SK-N-MC (cell line): ENCODE measurements at regions not wholly inside any gene's neighbourhood (a gene's known extent, or its start where the extent isn't known, plus 50 kb on each side); places are given as distances from the start of the nearest gene placed in this dataset.
"Not testable (repeated sequence)": the region's sequence is repeated elsewhere in the genome, so short reads cannot be mapped to it uniquely, and the experiment has no call there.

Experiments used
- DNase-seq: peaks from one replicate; pipeline ENCODE4 v3.0.0-alpha.2; 2011; ENCODE audit warnings: low read depth, low spot score
- H3K27ac ChIP-seq: fragments of 200-600 bp; sonication (generic); 2 replicates; pipeline ENCODE4 v1.5.1; 2016; ENCODE audit warnings: mixed run types
- H3K36me3 ChIP-seq: fragments of 200-600 bp; sonication (generic); 2 replicates; pipeline ENCODE4 v1.6.1; 2017; ENCODE audit warnings: antibody characterized with exemption, low read length, mixed read lengths; ENCODE audit not compliant: insufficient read depth
- H3K4me3 ChIP-seq: fragments of 200-600 bp; sonication (generic); 2 replicates; pipeline ENCODE4 v1.5.1; 2016
- H3K9ac ChIP-seq: fragments of 200-600 bp; sonication (generic); 2 replicates; pipeline ENCODE4 v1.8.0; 2017; ENCODE audit warnings: mixed run types, mixed read lengths; ENCODE audit not compliant: insufficient read length
- H3K9me3 ChIP-seq: fragments of 200-600 bp; sonication (generic); 2 replicates; pipeline ENCODE4 v1.6.1; 2017; ENCODE audit warnings: low read depth, mild to moderate bottlenecking, antibody characterized with exemption, low read length, moderate library complexity, mixed read lengths
- EZH2 ChIP-seq: fragments of 200-600 bp; sonication (generic); IDR thresholded peaks from one replicate; pipeline ENCODE4 v1.6.1; 2017; ENCODE audit warnings: antibody characterized with exemption
- FOXP2 ChIP-seq: optimal IDR thresholded peaks from 2 replicates; pipeline ENCODE3; 2011; ENCODE audit warnings: mild to moderate bottlenecking, moderate library complexity; ENCODE audit not compliant: insufficient read depth; ENCODE audit errors: extremely low read length, control extremely low read depth
- POLR2AphosphoS5 ChIP-seq: IDR thresholded peaks from 2 replicates; pipeline ENCODE4 v1.6.1; 2012; ENCODE audit warnings: mild to moderate bottlenecking, low read depth, low read length, borderline replicate concordance

GRCh38 chr3:86887876-86888275 lies 103.1 kb downstream of the VGLL3 start:
- no peak for DNase-seq
- Histone ChIP-seq H3K9ac (no peak overlapping the region), H3K4me3 (no peak overlapping the region), H3K27ac (no peak overlapping the region), H3K36me3 (no peaks in the 10 kb centered on the region), H3K9me3 (no peaks in the 10 kb centered on the region)
- no peak for TF ChIP-seq POLR2AphosphoS5
- no peak for TF ChIP-seq FOXP2
- no peak for TF ChIP-seq EZH2

- H3K36me3 ChIP-seq: no peaks in the 10 kb centered on the region
- H3K27ac ChIP-seq: no peak overlapping the region
These were observed 110.9 kb downstream of the VGLL3 start for GRCh38 chr3:86880066-86880465.

GRCh38 chr3:86876504-86877181 lies 114.3 kb downstream of the VGLL3 start:
- H3K9ac ChIP-seq: not testable (repeated sequence)

More at GRCh38 chr3:86880066-86880465, 110.9 kb downstream of the VGLL3 start:
- no peak overlapping the region for H3K9ac ChIP-seq
- no peak overlapping the region for H3K4me3 ChIP-seq
- TF ChIP-seq EZH2: no peak
- TF ChIP-seq POLR2AphosphoS5: no peak
- TF ChIP-seq FOXP2: no peak
- no peak for DNase-seq
- no peaks in the 10 kb centered on the region for H3K9me3 ChIP-seq

GRCh38 chr3:86874790-86875189 lies 116.2 kb downstream of the VGLL3 start:
- H3K9me3 ChIP-seq, H3K9ac ChIP-seq, H3K27ac ChIP-seq, H3K4me3 ChIP-seq, DNase-seq, H3K36me3 ChIP-seq: not testable (repeated sequence)

More at GRCh38 chr3:86876504-86877181, 114.3 kb downstream of the VGLL3 start:
- H3K27ac ChIP-seq, H3K4me3 ChIP-seq, DNase-seq, H3K9me3 ChIP-seq, H3K36me3 ChIP-seq: not testable (repeated sequence)

DNA sequence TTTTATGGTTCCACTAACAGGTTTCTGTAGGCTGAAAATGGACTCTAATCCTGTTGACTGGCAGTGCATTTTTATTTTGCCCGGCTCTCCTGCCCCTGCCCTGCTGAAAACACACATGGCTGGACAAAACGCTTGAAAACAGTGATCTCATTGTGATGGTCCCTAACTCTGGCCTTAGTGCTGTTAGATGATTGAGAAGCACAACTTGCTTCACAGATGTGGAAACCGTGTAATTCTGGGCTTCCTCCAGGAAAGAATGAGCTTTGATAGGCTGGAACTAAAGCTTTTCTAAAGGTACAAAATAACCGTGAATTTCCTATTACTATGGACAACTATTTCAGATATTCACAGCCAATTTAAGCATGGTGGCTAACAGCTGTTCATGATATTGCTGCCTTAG lies 121.4 kb downstream of the VGLL3 start:
- H3K9ac ChIP-seq: no peak overlapping the region
- no peak overlapping the region for H3K4me3 ChIP-seq
- no peaks in the 10 kb centered on the region for H3K36me3 ChIP-seq
- no peaks in the 10 kb centered on the region for H3K9me3 ChIP-seq
- no peak overlapping the region for H3K27ac ChIP-seq
- DNase-seq: no peak
- TF ChIP-seq POLR2AphosphoS5: no peak

DNA sequence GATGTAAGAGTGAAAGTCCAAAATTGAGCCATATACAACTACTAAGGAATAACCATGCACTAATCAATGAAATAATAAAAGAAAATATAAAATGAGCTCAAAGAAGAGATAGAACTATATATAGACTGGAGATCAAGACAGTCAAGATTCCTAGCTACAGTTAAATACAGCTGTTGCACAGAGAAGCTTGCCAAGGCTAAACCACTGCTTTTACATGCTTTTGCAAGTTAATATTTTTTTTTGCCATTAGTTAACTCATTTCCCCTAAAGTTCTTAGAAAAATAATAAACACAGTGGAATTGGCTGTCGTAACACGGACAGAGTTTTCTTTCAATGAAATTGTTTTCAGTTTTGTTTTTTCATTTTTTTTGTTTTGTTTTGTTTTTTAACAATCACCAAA lies 123.0 kb downstream of the VGLL3 start:
- Histone ChIP-seq H3K9ac (no peak overlapping the region), H3K9me3 (no peaks in the 10 kb centered on the region), H3K4me3 (no peak overlapping the region), H3K36me3 (no peaks in the 10 kb centered on the region), H3K27ac (no peak overlapping the region)
- no peak for DNase-seq
- no peak for TF ChIP-seq FOXP2
- no peak for TF ChIP-seq EZH2
- no peak for TF ChIP-seq POLR2AphosphoS5

- DNase-seq: no peak
- no peak overlapping the region for H3K27ac ChIP-seq
- H3K4me3 ChIP-seq: no peak overlapping the region
- H3K36me3 ChIP-seq: no peaks in the 10 kb centered on the region
- no peaks in the 10 kb centered on the region for H3K9me3 ChIP-seq
- H3K9ac ChIP-seq: no peak overlapping the region
- TF ChIP-seq FOXP2 (no peak), POLR2AphosphoS5 (no peak), EZH2 (no peak)
These were observed 125.4 kb downstream of the VGLL3 start for GRCh38 chr3:86865506-86865905.

GRCh38 chr3:86856711-86857110 lies 134.2 kb downstream of the VGLL3 start:
- no peak for TF ChIP-seq EZH2
- TF ChIP-seq POLR2AphosphoS5: no peak
- TF ChIP-seq FOXP2: no peak
- H3K4me3 ChIP-seq: no peak overlapping the region
- H3K9ac ChIP-seq: no peak overlapping the region
- no peaks in the 10 kb centered on the region for H3K36me3 ChIP-seq
- no peak overlapping the region for H3K27ac ChIP-seq
- no peaks in the 10 kb centered on the region for H3K9me3 ChIP-seq
- no peak for DNase-seq

- DNase-seq: no peak
- H3K9me3 ChIP-seq: no peaks in the 10 kb centered on the region
- TF ChIP-seq EZH2: no peak
- no peak for TF ChIP-seq POLR2AphosphoS5
- no peak for TF ChIP-seq FOXP2
- no peaks in the 10 kb centered on the region for H3K36me3 ChIP-seq
- no peak overlapping the region for H3K9ac ChIP-seq
- no peak overlapping the region for H3K27ac ChIP-seq
- no peak overlapping the region for H3K4me3 ChIP-seq
These were observed 141.0 kb downstream of the VGLL3 start for GRCh38 chr3:86849991-86850390.

DNA sequence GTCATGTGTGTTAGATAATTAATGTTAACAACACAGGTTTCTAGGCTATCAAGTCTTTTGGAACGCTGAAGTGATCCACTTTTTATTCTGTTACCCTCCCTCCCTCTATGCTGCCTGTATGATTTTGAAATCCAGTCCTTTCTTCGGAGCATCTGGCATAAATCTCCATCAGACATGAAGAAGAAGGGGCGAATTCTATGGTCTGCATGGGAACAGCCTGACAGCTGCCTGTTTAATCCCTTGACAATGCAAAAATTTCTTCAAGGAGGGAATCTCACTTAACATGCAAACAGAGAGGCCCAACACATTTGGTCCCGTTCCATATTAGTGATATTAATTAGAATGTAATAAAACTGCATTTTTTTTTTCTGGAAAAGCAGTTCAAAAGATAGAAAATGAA lies 145.2 kb downstream of the VGLL3 start:
- no peak for TF ChIP-seq FOXP2
- TF ChIP-seq POLR2AphosphoS5: no peak
- no peak for TF ChIP-seq EZH2

More for the DNA sequence above, 145.2 kb downstream of the VGLL3 start:
- H3K27ac ChIP-seq: no peak overlapping the region
- no peak overlapping the region for H3K4me3 ChIP-seq
- H3K9ac ChIP-seq: no peak overlapping the region
- DNase-seq: no peak
- no peaks in the 10 kb centered on the region for H3K9me3 ChIP-seq
- no peaks in the 10 kb centered on the region for H3K36me3 ChIP-seq
